Liver (tissue), 8 donors: ENCODE measurements at regions not wholly inside any gene's neighbourhood (a gene's known extent, or its start where the extent isn't known, plus 50 kb on each side); places are given as distances from the start of the nearest gene placed in this dataset.

Experiments used
- DNase-seq: peaks from one replicate; pipeline ENCODE4 v3.0.0-alpha.2; 2017; ENCODE audit warnings: low spot score
- H3K27ac ChIP-seq, 2 donors: one replicate each; pipeline ENCODE4 v1.7.0; 2013; ENCODE audit warnings: inconsistent platforms in 2 of 2, low read length in 2 of 2, control low read depth in 1 of 2, low read depth in 1 of 2, mild to moderate bottlenecking in 1 of 2
- H3K27me3 ChIP-seq, 4 donors: one replicate each; pipeline versions ENCODE4 v1.6.1 to v1.7.0; 2013; ENCODE audit warnings: low read length in 3 of 4, inconsistent platforms in 1 of 4, mild to moderate bottlenecking in 1 of 4, moderate library complexity in 1 of 4; ENCODE audit not compliant: control insufficient read depth in 4 of 4, insufficient read depth in 4 of 4
- H3K36me3 ChIP-seq, 4 donors: one replicate each; pipeline versions ENCODE4 v1.6.1 to v1.7.0; 2013; ENCODE audit warnings: low read length in 3 of 4, mild to moderate bottlenecking in 3 of 4, low read depth in 1 of 4, moderate library complexity in 1 of 4; ENCODE audit not compliant: control insufficient read depth in 4 of 4, insufficient read depth in 3 of 4
- H3K4me1 ChIP-seq, 4 donors: one replicate each; pipeline versions ENCODE4 v1.6.1 to v1.7.0; 2013; ENCODE audit warnings: low read length in 3 of 4, mild to moderate bottlenecking in 3 of 4, moderate library complexity in 1 of 4; ENCODE audit not compliant: control insufficient read depth in 4 of 4, insufficient read depth in 4 of 4
- H3K4me3 ChIP-seq, 3 donors: one replicate each; pipeline versions ENCODE4 v1.6.1 to v1.7.0; 2013; ENCODE audit warnings: low read length in 3 of 3, control low read depth in 1 of 3, low read depth in 1 of 3, mild to moderate bottlenecking in 1 of 3
- H3K9ac ChIP-seq, 2 donors: one replicate each; pipeline ENCODE4 v1.7.0; 2013; ENCODE audit warnings: low read length in 2 of 2, mild to moderate bottlenecking in 2 of 2, moderate library complexity in 2 of 2, control low read depth in 1 of 2, low read depth in 1 of 2
- H3K9me3 ChIP-seq, 4 donors: one replicate each; pipeline versions ENCODE4 v1.6.1 to v1.7.0; 2013; ENCODE audit warnings: low read length in 3 of 4; ENCODE audit not compliant: control insufficient read depth in 4 of 4
- CTCF ChIP-seq: fragments of 150-350 bp; IDR thresholded peaks from 2 replicates; pipeline ENCODE4 v1.5.1; 2017; ENCODE audit warnings: improper control_type of control experiment, low read depth, low read length; ENCODE audit not compliant: missing input control
- EGR1 ChIP-seq, 2 donors: IDR thresholded peaks; 2 replicates each; pipeline ENCODE4 v1.6.1; 2016 to 2018; ENCODE audit warnings: antibody characterized with exemption in 2 of 2, low read depth in 2 of 2
- FOXA1 ChIP-seq: IDR thresholded peaks from 2 replicates; pipeline ENCODE4 v1.6.1; 2016; ENCODE audit warnings: antibody characterized with exemption
- FOXA2 ChIP-seq: IDR thresholded peaks from 2 replicates; pipeline ENCODE4 v1.6.1; 2016; ENCODE audit warnings: antibody characterized with exemption
- GABPA ChIP-seq, 2 donors: IDR thresholded peaks in 1 of 2; conservative IDR thresholded peaks in 1 of 2; 2 replicates each; pipeline ENCODE4 v1.6.1; 2016; ENCODE audit warnings: antibody characterized with exemption in 2 of 2, mild to moderate bottlenecking in 1 of 2, moderate library complexity in 1 of 2
- HNF4A ChIP-seq, 2 donors: conservative IDR thresholded peaks; 2 replicates each; pipeline ENCODE4 v1.6.1; 2016; ENCODE audit warnings: antibody characterized with exemption in 2 of 2, mild to moderate bottlenecking in 2 of 2
- HNF4G ChIP-seq: IDR thresholded peaks from 2 replicates; pipeline ENCODE4 v1.6.1; 2016; ENCODE audit warnings: antibody characterized with exemption
- JUND ChIP-seq, 2 donors: IDR thresholded peaks; 2 replicates each; pipeline ENCODE4 v1.6.1; 2016; ENCODE audit warnings: antibody characterized with exemption in 2 of 2
- NR2F2 ChIP-seq: IDR thresholded peaks from 2 replicates; pipeline ENCODE4 v1.6.1; 2016; ENCODE audit warnings: antibody characterized with exemption
- RAD21 ChIP-seq, 2 donors: IDR thresholded peaks; 2 replicates each; pipeline ENCODE4 v1.6.1; 2016; ENCODE audit warnings: antibody characterized with exemption in 2 of 2, mild to moderate bottlenecking in 2 of 2
- RXRA ChIP-seq, 2 donors: IDR thresholded peaks; 2 replicates each; pipeline ENCODE4 v1.6.1; 2017 to 2018; ENCODE audit warnings: antibody characterized with exemption in 2 of 2, mild to moderate bottlenecking in 1 of 2
- SP1 ChIP-seq: IDR thresholded peaks from 2 replicates; pipeline ENCODE4 v1.6.1; 2018; ENCODE audit warnings: antibody characterized with exemption, mild to moderate bottlenecking
- TAF1 ChIP-seq: conservative IDR thresholded peaks from 2 replicates; pipeline ENCODE4 v1.6.1; 2016; ENCODE audit warnings: antibody characterized with exemption, mild to moderate bottlenecking
- YY1 ChIP-seq: IDR thresholded peaks from 2 replicates; pipeline ENCODE4 v1.6.1; 2016; ENCODE audit warnings: antibody characterized with exemption, mild to moderate bottlenecking
- WGBS: extraction: QIAGEN DNeasy Blood & Tissue Kit; methylation state at CpG from one replicate; pipeline ENCODE4 v1.1.7; 2013; 5-methylcytosine and 5-hydroxymethylcytosine counted together
- TF ChIP-seq, protein P1 (sequence below): IDR thresholded peaks from 2 replicates; pipeline ENCODE4 v1.6.1; 2016; ENCODE audit warnings: antibody characterized with exemption
- TF ChIP-seq, protein P2 (sequence below): IDR thresholded peaks from 2 replicates; pipeline ENCODE4 v1.6.1; 2016; ENCODE audit warnings: antibody characterized with exemption, mild to moderate bottlenecking
- TF ChIP-seq, protein P3 (sequence below): IDR thresholded peaks from 2 replicates; pipeline ENCODE4 v1.6.1; 2016; ENCODE audit warnings: antibody characterized with exemption
- TF ChIP-seq, protein P4 (sequence below): IDR thresholded peaks from 2 replicates; pipeline ENCODE4 v1.6.1; 2016; ENCODE audit warnings: antibody characterized with exemption
- donor health status: healthy.
- donor health status: healthy.
- donor health status: healthy.
- donor health status: healthy.
- donor health status: healthy.

- 66% methylated on average over 4 of the region's 4 CpGs for WGBS
Observed at GRCh38 chr4:182085051-182085480, 158.1 kb upstream of the TENM3 start.

More at GRCh38 chr4:182085051-182085480, 158.1 kb upstream of the TENM3 start:
- Histone ChIP-seq H3K4me1 (no peaks in the 10 kb centered on the region), H3K9ac (no peak overlapping the region), H3K36me3 (no peaks in the 10 kb centered on the region), H3K9me3 (no peaks in the 10 kb centered on the region), H3K4me3 (no peak overlapping the region), H3K27ac (no peak overlapping the region), H3K27me3 (no peaks in the 10 kb centered on the region)
- no peak for TF ChIP-seq RXRA (IDR thresholded peaks at IDR 0.05)
- TF ChIP-seq YY1, result no peak
- TF ChIP-seq CTCF, result no peak
- TF ChIP-seq, protein P1, sequence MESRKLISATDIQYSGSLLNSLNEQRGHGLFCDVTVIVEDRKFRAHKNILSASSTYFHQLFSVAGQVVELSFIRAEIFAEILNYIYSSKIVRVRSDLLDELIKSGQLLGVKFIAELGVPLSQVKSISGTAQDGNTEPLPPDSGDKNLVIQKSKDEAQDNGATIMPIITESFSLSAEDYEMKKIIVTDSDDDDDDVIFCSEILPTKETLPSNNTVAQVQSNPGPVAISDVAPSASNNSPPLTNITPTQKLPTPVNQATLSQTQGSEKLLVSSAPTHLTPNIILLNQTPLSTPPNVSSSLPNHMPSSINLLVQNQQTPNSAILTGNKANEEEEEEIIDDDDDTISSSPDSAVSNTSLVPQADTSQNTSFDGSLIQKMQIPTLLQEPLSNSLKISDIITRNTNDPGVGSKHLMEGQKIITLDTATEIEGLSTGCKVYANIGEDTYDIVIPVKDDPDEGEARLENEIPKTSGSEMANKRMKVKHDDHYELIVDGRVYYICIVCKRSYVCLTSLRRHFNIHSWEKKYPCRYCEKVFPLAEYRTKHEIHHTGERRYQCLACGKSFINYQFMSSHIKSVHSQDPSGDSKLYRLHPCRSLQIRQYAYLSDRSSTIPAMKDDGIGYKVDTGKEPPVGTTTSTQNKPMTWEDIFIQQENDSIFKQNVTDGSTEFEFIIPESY, result no peak
- TF ChIP-seq, protein P2, sequence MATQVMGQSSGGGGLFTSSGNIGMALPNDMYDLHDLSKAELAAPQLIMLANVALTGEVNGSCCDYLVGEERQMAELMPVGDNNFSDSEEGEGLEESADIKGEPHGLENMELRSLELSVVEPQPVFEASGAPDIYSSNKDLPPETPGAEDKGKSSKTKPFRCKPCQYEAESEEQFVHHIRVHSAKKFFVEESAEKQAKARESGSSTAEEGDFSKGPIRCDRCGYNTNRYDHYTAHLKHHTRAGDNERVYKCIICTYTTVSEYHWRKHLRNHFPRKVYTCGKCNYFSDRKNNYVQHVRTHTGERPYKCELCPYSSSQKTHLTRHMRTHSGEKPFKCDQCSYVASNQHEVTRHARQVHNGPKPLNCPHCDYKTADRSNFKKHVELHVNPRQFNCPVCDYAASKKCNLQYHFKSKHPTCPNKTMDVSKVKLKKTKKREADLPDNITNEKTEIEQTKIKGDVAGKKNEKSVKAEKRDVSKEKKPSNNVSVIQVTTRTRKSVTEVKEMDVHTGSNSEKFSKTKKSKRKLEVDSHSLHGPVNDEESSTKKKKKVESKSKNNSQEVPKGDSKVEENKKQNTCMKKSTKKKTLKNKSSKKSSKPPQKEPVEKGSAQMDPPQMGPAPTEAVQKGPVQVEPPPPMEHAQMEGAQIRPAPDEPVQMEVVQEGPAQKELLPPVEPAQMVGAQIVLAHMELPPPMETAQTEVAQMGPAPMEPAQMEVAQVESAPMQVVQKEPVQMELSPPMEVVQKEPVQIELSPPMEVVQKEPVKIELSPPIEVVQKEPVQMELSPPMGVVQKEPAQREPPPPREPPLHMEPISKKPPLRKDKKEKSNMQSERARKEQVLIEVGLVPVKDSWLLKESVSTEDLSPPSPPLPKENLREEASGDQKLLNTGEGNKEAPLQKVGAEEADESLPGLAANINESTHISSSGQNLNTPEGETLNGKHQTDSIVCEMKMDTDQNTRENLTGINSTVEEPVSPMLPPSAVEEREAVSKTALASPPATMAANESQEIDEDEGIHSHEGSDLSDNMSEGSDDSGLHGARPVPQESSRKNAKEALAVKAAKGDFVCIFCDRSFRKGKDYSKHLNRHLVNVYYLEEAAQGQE, result no peak
- TF ChIP-seq GABPA (IDR thresholded peaks at IDR 0.05 in 1 of 2, conservative IDR thresholded peaks at IDR 0.05 in 1 of 2), result no peak
- TF ChIP-seq TAF1, result no peak
- no peak for TF ChIP-seq EGR1 (IDR thresholded peaks at IDR 0.05; ENCODE audit: low read depth in 2 of 2)
- TF ChIP-seq HNF4G, result no peak
- TF ChIP-seq, protein P3, sequence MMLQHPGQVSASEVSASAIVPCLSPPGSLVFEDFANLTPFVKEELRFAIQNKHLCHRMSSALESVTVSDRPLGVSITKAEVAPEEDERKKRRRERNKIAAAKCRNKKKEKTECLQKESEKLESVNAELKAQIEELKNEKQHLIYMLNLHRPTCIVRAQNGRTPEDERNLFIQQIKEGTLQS, result no peak
- no peak for TF ChIP-seq FOXA1
- no peak for TF ChIP-seq SP1
- TF ChIP-seq FOXA2, result no peak
- no peak for TF ChIP-seq RAD21 (IDR thresholded peaks at IDR 0.05)
- TF ChIP-seq JUND (IDR thresholded peaks at IDR 0.05), result no peak
- TF ChIP-seq NR2F2, result no peak
- TF ChIP-seq HNF4A (conservative IDR thresholded peaks at IDR 0.05), result no peak
- TF ChIP-seq, protein P4, sequence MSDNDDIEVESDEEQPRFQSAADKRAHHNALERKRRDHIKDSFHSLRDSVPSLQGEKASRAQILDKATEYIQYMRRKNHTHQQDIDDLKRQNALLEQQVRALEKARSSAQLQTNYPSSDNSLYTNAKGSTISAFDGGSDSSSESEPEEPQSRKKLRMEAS, result no peak
- DNase-seq, result no peak
